ENCODE measurements at regions not wholly inside any gene's neighbourhood (a gene's known extent, or its start where the extent isn't known, plus 50 kb on each side); places are given as distances from the start of the nearest gene placed in this dataset.

DNA sequence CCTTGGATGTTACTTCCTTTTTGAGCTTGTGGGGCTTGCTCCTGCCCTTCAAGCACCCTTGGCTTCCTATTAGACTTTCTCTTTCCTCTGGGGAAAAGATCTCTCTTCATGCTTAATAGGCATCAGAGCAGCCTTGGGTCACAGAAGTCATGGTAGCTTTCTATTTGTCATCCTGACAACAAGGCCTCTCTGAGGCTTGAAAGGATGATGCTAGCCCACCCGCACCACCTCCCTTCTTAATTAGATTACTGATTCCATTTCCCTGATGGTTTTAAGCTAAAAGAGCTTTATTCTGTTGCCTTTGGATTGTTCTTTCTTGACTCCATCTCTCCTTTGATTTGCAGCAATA is 435.5 kb upstream of the TPM1 start:
- no peaks in the 10 kb centered on the region for H4K20me1 ChIP-seq (ENCODE audit: insufficient read depth, low read length)
- no peaks in the 10 kb centered on the region for H3K27me3 ChIP-seq (ENCODE audit: insufficient read depth, low read length)
- peak overlapping the region; percentile 66 for H3K27ac ChIP-seq (ENCODE audit: low read depth, low read length)
- no peak for TF ChIP-seq EZH2 (IDR thresholded peaks at IDR 0.05; ENCODE audit: insufficient read depth, low read length)
- TF ChIP-seq, protein P1, sequence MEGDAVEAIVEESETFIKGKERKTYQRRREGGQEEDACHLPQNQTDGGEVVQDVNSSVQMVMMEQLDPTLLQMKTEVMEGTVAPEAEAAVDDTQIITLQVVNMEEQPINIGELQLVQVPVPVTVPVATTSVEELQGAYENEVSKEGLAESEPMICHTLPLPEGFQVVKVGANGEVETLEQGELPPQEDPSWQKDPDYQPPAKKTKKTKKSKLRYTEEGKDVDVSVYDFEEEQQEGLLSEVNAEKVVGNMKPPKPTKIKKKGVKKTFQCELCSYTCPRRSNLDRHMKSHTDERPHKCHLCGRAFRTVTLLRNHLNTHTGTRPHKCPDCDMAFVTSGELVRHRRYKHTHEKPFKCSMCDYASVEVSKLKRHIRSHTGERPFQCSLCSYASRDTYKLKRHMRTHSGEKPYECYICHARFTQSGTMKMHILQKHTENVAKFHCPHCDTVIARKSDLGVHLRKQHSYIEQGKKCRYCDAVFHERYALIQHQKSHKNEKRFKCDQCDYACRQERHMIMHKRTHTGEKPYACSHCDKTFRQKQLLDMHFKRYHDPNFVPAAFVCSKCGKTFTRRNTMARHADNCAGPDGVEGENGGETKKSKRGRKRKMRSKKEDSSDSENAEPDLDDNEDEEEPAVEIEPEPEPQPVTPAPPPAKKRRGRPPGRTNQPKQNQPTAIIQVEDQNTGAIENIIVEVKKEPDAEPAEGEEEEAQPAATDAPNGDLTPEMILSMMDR (IDR thresholded peaks at IDR 0.05; ENCODE audit: insufficient read depth, low read depth, low read length) = no peak
- FAIRE-seq (peak; percentile 50), DNase-seq (ENCODE audit: low read depth) (no peak)
- Mint-ChIP-seq H3K9me3 (ENCODE audit: unreplicated experiment) (peaks cover 3% of the 10 kb centered on the region), H3K27ac (ENCODE audit: unreplicated experiment) (peak overlapping the region; percentile 85), H3K36me3 (ENCODE audit: low read depth, unreplicated experiment) (peaks cover 2% of the 10 kb centered on the region), H3K4me1 (ENCODE audit: low read depth, unreplicated experiment) (peaks cover 26% of the 10 kb centered on the region), H3K27me3 (ENCODE audit: low read depth, unreplicated experiment) (no peaks in the 10 kb centered on the region), H3K4me3 (ENCODE audit: unreplicated experiment) (no peak overlapping the region)
- H3K4me3 ChIP-seq (ENCODE audit: insufficient read depth, low read depth, low read length) = no peak overlapping the region
- peaks cover 6% of the 10 kb centered on the region for H3K9me3 ChIP-seq (ENCODE audit: insufficient read depth, low read depth, low read length)
- H3K4me2 ChIP-seq (ENCODE audit: low read length) = peak overlapping the region; percentile 34
- H3K9ac ChIP-seq (ENCODE audit: low read length) = peak overlapping the region; percentile 49
- peaks cover 14% of the 10 kb centered on the region for H3K4me1 ChIP-seq (ENCODE audit: insufficient read depth, low read length)
- no peak overlapping the region for H2AFZ ChIP-seq (ENCODE audit: low read depth, low read length)
- no peaks in the 10 kb centered on the region for H3K36me3 ChIP-seq (ENCODE audit: insufficient read depth, low read length)
- H3K79me2 ChIP-seq (ENCODE audit: insufficient read depth, low read length) = no peaks in the 10 kb centered on the region

DNA sequence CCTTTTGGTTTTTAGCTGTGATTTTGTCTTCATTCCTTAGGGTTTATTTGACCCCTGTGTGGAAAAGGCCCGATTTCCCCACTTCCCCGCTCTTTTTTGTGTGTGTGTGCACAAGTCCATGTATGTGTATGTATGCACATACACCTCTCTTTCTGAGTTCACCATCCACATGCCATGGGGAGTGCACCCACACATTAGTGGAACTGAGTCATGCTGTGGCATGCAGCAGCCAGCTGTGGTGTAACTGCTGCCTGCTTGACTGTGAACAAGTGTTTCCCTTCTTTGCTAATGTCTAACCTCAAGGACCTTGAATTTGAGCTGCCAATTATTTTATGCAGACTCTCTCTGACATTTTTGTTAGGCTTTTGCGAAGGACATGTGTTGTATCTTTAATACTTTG is 434.9 kb upstream of the TPM1 start:
- no peak overlapping the region for H3K27ac ChIP-seq (ENCODE audit: low read depth, low read length)
- no peak overlapping the region for H3K4me3 ChIP-seq (ENCODE audit: insufficient read depth, low read depth, low read length)
- H4K20me1 ChIP-seq (ENCODE audit: insufficient read depth, low read length) = no peaks in the 10 kb centered on the region
- Mint-ChIP-seq H3K9me3 (ENCODE audit: unreplicated experiment) (peaks cover 3% of the 10 kb centered on the region), H3K4me1 (ENCODE audit: low read depth, unreplicated experiment) (peaks cover 26% of the 10 kb centered on the region), H3K36me3 (ENCODE audit: low read depth, unreplicated experiment) (peaks cover 2% of the 10 kb centered on the region), H3K27ac (ENCODE audit: unreplicated experiment) (no peak overlapping the region), H3K4me3 (ENCODE audit: unreplicated experiment) (no peak overlapping the region), H3K27me3 (ENCODE audit: low read depth, unreplicated experiment) (no peaks in the 10 kb centered on the region)
- FAIRE-seq = no peak
- peak; percentile 83 for DNase-seq (ENCODE audit: low read depth)
- TF ChIP-seq EZH2 (IDR thresholded peaks at IDR 0.05; ENCODE audit: insufficient read depth, low read length) = no peak
- TF ChIP-seq, protein P1 (IDR thresholded peaks at IDR 0.05; ENCODE audit: insufficient read depth, low read depth, low read length) = no peak
- peaks cover 14% of the 10 kb centered on the region for H3K4me1 ChIP-seq (ENCODE audit: insufficient read depth, low read length)
- no peak overlapping the region for H2AFZ ChIP-seq (ENCODE audit: low read depth, low read length)
- H3K4me2 ChIP-seq (ENCODE audit: low read length) = peak overlapping the region; percentile 10
- no peaks in the 10 kb centered on the region for H3K36me3 ChIP-seq (ENCODE audit: insufficient read depth, low read length)
- peaks cover 6% of the 10 kb centered on the region for H3K9me3 ChIP-seq (ENCODE audit: insufficient read depth, low read depth, low read length)
- H3K79me2 ChIP-seq (ENCODE audit: insufficient read depth, low read length) = no peaks in the 10 kb centered on the region
- no peaks in the 10 kb centered on the region for H3K27me3 ChIP-seq (ENCODE audit: insufficient read depth, low read length)
- H3K9ac ChIP-seq (ENCODE audit: low read length) = no peak overlapping the region

DNA sequence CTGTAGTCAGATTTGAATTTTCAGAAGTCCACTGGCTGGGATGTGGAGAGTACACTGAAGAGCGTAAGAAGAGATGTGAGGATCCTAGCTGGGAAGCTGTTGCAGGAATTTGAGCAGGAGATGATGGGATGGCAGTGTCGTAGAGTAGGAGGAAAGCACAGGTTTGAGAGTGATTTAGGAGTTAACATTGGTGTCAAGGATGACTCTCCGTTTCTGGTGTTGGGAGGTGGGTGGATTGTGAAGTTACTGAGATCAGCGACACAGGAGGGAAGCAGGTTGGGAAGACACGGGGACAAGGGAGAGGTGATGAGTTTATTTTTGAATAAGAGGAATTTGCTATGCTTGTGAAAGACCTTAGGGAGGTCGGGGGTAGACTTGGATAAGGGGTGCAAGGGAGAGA is 434.2 kb upstream of the TPM1 start:
- H3K36me3 ChIP-seq (ENCODE audit: insufficient read depth, low read length) = no peaks in the 10 kb centered on the region
- H3K79me2 ChIP-seq (ENCODE audit: insufficient read depth, low read length) = no peaks in the 10 kb centered on the region
- H3K27me3 ChIP-seq (ENCODE audit: insufficient read depth, low read length) = no peaks in the 10 kb centered on the region
- H2AFZ ChIP-seq (ENCODE audit: low read depth, low read length) = no peak overlapping the region
- no peak overlapping the region for H3K9ac ChIP-seq (ENCODE audit: low read length)
- no peak overlapping the region for H3K27ac ChIP-seq (ENCODE audit: low read depth, low read length)
- H3K4me1 ChIP-seq (ENCODE audit: insufficient read depth, low read length) = peaks cover 14% of the 10 kb centered on the region
- H3K4me3 ChIP-seq (ENCODE audit: insufficient read depth, low read depth, low read length) = no peak overlapping the region
- H3K9me3 ChIP-seq (ENCODE audit: insufficient read depth, low read depth, low read length) = peaks cover 6% of the 10 kb centered on the region
- DNase-seq (ENCODE audit: low read depth) (no peak), FAIRE-seq (no peak)
- H3K9me3 Mint-ChIP-seq (ENCODE audit: unreplicated experiment) = peaks cover 3% of the 10 kb centered on the region
- peak overlapping the region; percentile 35 for H3K27ac Mint-ChIP-seq (ENCODE audit: unreplicated experiment)
- H3K27me3 Mint-ChIP-seq (ENCODE audit: low read depth, unreplicated experiment) = no peaks in the 10 kb centered on the region
- peaks cover 26% of the 10 kb centered on the region for H3K4me1 Mint-ChIP-seq (ENCODE audit: low read depth, unreplicated experiment)
- no peaks in the 10 kb centered on the region for H4K20me1 ChIP-seq (ENCODE audit: insufficient read depth, low read length)
- H3K36me3 Mint-ChIP-seq (ENCODE audit: low read depth, unreplicated experiment) = peaks cover 2% of the 10 kb centered on the region
- TF ChIP-seq, protein P1 (IDR thresholded peaks at IDR 0.05; ENCODE audit: insufficient read depth, low read depth, low read length) = no peak
- TF ChIP-seq EZH2 (IDR thresholded peaks at IDR 0.05; ENCODE audit: insufficient read depth, low read length) = no peak
- H3K4me2 ChIP-seq (ENCODE audit: low read length) = no peak overlapping the region
- H3K4me3 Mint-ChIP-seq (ENCODE audit: unreplicated experiment) = peak overlapping the region; percentile 18
